ENCODE measurements at regions not wholly inside any gene's neighbourhood (a gene's known extent, or its start where the extent isn't known, plus 50 kb on each side); places are given as distances from the start of the nearest gene placed in this dataset.
A peak's percentile ranks its signal among the peaks of the same experiment; 100 is the strongest.

DNA sequence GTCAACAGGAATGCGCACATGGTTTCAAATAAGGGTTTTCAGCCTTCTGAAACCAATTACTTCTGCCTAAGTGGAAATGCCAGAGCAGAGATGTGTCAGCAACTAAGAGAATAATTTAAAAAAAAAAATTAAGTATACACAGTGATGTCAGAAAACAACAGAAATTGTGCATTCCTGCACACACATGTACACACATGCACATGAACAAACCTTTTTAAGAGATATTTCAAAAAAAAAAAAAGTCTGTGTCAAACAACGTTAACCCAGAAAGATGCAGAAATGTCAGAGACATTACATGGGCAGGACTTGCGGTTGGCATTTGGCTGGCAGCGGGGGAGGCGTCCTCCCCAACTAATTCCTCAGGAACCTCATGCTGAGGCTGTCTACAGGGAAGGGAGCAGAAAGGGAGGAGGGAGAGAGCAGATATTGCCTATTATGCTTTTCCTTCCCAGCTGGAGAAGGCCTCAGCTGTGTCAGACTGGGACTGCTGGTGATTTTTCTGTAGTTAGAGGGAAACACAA, 536.9 kb upstream of the WWC1 start:
- peak; percentile 44 for DNase-seq

DNA sequence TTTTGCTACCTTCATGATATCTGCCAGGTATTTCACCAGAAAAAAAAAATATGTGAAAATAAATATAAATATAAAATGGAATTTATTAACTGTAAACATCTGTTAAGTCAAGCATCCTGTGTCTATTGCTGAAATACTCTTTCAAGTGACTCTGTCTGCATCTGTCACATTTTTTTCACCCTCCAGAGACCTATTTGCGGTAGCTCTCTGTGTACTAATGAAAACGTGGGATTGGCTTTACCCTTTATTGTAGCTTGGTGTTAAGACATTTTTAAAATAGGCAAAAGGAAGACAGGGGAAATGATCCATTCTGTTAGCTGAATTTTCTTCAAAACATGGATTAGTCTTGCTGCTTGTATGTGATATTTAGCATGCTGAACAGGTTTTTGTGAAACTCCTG, 536.0 kb upstream of the WWC1 start:
- no peaks in the 10 kb centered on the region for H3K9me3 ChIP-seq (ENCODE audit: control insufficient read depth, low read length)
- TF ChIP-seq, protein P1, sequence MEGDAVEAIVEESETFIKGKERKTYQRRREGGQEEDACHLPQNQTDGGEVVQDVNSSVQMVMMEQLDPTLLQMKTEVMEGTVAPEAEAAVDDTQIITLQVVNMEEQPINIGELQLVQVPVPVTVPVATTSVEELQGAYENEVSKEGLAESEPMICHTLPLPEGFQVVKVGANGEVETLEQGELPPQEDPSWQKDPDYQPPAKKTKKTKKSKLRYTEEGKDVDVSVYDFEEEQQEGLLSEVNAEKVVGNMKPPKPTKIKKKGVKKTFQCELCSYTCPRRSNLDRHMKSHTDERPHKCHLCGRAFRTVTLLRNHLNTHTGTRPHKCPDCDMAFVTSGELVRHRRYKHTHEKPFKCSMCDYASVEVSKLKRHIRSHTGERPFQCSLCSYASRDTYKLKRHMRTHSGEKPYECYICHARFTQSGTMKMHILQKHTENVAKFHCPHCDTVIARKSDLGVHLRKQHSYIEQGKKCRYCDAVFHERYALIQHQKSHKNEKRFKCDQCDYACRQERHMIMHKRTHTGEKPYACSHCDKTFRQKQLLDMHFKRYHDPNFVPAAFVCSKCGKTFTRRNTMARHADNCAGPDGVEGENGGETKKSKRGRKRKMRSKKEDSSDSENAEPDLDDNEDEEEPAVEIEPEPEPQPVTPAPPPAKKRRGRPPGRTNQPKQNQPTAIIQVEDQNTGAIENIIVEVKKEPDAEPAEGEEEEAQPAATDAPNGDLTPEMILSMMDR (conservative IDR thresholded peaks at IDR 0.05): no peak
- H3K27me3 Mint-ChIP-seq (ENCODE audit: insufficient read depth): peaks cover 2% of the 10 kb centered on the region
- no peaks in the 10 kb centered on the region for H3K27me3 ChIP-seq (ENCODE audit: control insufficient read depth, insufficient read depth, low read length, poor library complexity, severe bottlenecking)
- 80 to 93% methylated on average over 1 to 2 of the region's 2 CpGs for WGBS, 2 experiments (ENCODE audit: insufficient coverage in 1 of 2, insufficient read length in 1 of 2)
- no peaks in the 10 kb centered on the region for H3K36me3 Mint-ChIP-seq (ENCODE audit: low read depth)
- no peaks in the 10 kb centered on the region for H3K9me3 Mint-ChIP-seq
- no peak overlapping the region for H3K27ac ChIP-seq (ENCODE audit: low read depth, low read length)
- H3K4me1 ChIP-seq (ENCODE audit: control insufficient read depth, insufficient read depth, low read length): no peaks in the 10 kb centered on the region
- no peak overlapping the region for H3K27ac Mint-ChIP-seq
- no peaks in the 10 kb centered on the region for H3K36me3 ChIP-seq (ENCODE audit: control insufficient read depth, insufficient read depth, low read length)
- H3K4me3 ChIP-seq (ENCODE audit: low read length): no peak overlapping the region
- no peak overlapping the region for H3K9ac ChIP-seq (ENCODE audit: extremely low read depth, low read length, poor library complexity, severe bottlenecking)
- H3K4me1 Mint-ChIP-seq: peaks cover 3% of the 10 kb centered on the region
- DNase-seq: no peak
- H3K4me3 Mint-ChIP-seq: no peak overlapping the region

More for the DNA sequence above, 536.9 kb upstream of the WWC1 start:
- Mint-ChIP-seq H3K27me3 (ENCODE audit: insufficient read depth) (peaks cover 2% of the 10 kb centered on the region), H3K36me3 (ENCODE audit: low read depth) (no peaks in the 10 kb centered on the region), H3K9me3 (no peaks in the 10 kb centered on the region), H3K4me3 (no peak overlapping the region), H3K27ac (no peak overlapping the region), H3K4me1 (peaks cover 3% of the 10 kb centered on the region)
- Histone ChIP-seq H3K27ac (ENCODE audit: low read depth, low read length) (no peak overlapping the region), H3K4me3 (ENCODE audit: low read length) (no peak overlapping the region), H3K27me3 (ENCODE audit: control insufficient read depth, insufficient read depth, low read length, poor library complexity, severe bottlenecking) (no peaks in the 10 kb centered on the region), H3K9me3 (ENCODE audit: control insufficient read depth, low read length) (no peaks in the 10 kb centered on the region), H3K4me1 (ENCODE audit: control insufficient read depth, insufficient read depth, low read length) (no peaks in the 10 kb centered on the region), H3K9ac (ENCODE audit: extremely low read depth, low read length, poor library complexity, severe bottlenecking) (no peak overlapping the region), H3K36me3 (ENCODE audit: control insufficient read depth, insufficient read depth, low read length) (no peaks in the 10 kb centered on the region)
- TF ChIP-seq, protein P1 (conservative IDR thresholded peaks at IDR 0.05): no peak
- WGBS, 2 experiments (ENCODE audit: insufficient coverage in 1 of 2, insufficient read length in 1 of 2): 83% methylated on average over 5 of the region's 5 CpGs; no CpG with 5 or more reads in 1 of the 2 experiments

DNA sequence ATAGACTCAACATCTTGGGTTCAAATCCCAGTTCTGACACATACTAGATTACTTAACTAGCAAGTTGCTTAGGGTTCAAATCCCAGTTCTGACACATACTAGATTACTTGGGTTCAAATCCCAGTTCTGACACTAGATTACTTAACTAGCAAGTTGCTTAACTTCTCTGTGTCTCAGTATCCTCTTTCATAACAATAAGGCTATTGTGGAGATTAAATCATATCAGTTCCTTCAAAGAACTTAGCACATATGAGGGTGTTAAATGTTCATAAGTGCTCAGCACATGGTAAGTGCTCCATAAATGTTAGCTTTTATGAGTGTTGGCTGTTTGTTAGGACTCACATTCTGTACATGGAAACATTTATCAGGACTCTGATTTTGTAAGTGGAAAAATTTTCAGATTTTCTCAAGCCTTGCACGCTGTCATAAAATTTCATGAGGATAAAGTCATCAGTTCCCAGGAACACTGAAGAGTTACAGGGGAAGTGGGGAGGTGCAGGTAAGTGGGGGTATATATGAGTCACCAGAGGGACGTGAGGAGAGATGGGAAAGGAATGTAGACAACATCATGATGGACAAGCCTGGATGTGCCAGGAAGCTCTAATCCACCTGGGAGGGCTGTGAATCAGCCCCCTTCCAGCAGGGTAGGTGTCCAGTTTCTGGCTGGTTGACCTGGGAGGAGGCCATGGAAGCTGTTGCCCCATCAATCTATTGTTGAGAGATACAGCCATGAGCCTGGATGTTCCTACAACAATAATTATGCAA, 532.2 kb upstream of the WWC1 start:
- no peak overlapping the region for H3K27ac Mint-ChIP-seq
- H3K9me3 Mint-ChIP-seq: no peaks in the 10 kb centered on the region
- WGBS, 2 experiments (ENCODE audit: insufficient coverage in 1 of 2, insufficient read length in 1 of 2): 88 to 96% methylated on average over 2 of the region's 2 CpGs
- no peaks in the 10 kb centered on the region for H3K36me3 Mint-ChIP-seq (ENCODE audit: low read depth)
- Histone ChIP-seq H3K9me3 (ENCODE audit: control insufficient read depth, low read length) (no peaks in the 10 kb centered on the region), H3K27me3 (ENCODE audit: control insufficient read depth, insufficient read depth, low read length, poor library complexity, severe bottlenecking) (no peaks in the 10 kb centered on the region), H3K9ac (ENCODE audit: extremely low read depth, low read length, poor library complexity, severe bottlenecking) (no peak overlapping the region), H3K4me3 (ENCODE audit: low read length) (no peak overlapping the region), H3K36me3 (ENCODE audit: control insufficient read depth, insufficient read depth, low read length) (no peaks in the 10 kb centered on the region), H3K4me1 (ENCODE audit: control insufficient read depth, insufficient read depth, low read length) (no peaks in the 10 kb centered on the region), H3K27ac (ENCODE audit: low read depth, low read length) (no peak overlapping the region)
- peaks cover 3% of the 10 kb centered on the region for H3K4me1 Mint-ChIP-seq
- peaks cover 2% of the 10 kb centered on the region for H3K27me3 Mint-ChIP-seq (ENCODE audit: insufficient read depth)
- TF ChIP-seq, protein P1 (conservative IDR thresholded peaks at IDR 0.05): no peak
- H3K4me3 Mint-ChIP-seq: no peak overlapping the region
- DNase-seq: no peak

Measured in endodermal cell (in vitro differentiated cells).